NCI-H526 (cell line): ENCODE measurements at regions not wholly inside any gene's neighbourhood (a gene's known extent, or its start where the extent isn't known, plus 50 kb on each side); places are given as distances from the start of the nearest gene placed in this dataset.

Source experiments
- DNase-seq, 2 experiments: peaks; one replicate each; lab custom pipeline; 2025; lab: John Stamatoyannopoulos, UW

- no peak for DNase-seq
Observed at GRCh38 chr6:93829009-93829408, 409.6 kb upstream of the EPHA7 start.

GRCh38 chr6:93828553-93828952 is 409.2 kb upstream of the EPHA7 start:
- no peak for DNase-seq

GRCh38 chr6:93827728-93828127 is 408.4 kb upstream of the EPHA7 start:
- no peak for DNase-seq

- DNase-seq, result no peak
Observed at GRCh38 chr6:93825950-93826349, 406.6 kb upstream of the EPHA7 start.

- DNase-seq, result no peak
Observed at GRCh38 chr6:93823489-93823888, 404.1 kb upstream of the EPHA7 start.

GRCh38 chr6:93822434-93823265 is 403.3 kb upstream of the EPHA7 start:
- no peak for DNase-seq

- DNase-seq, result no peak
Observed at GRCh38 chr6:93821953-93822352, 402.6 kb upstream of the EPHA7 start.

- no peak for DNase-seq
Observed at GRCh38 chr6:93820465-93821082, 401.2 kb upstream of the EPHA7 start.

- DNase-seq, result no peak
Observed at GRCh38 chr6:93819189-93819588, 399.8 kb upstream of the EPHA7 start.

- no peak for DNase-seq
Observed at GRCh38 chr6:93817937-93818336, 398.6 kb upstream of the EPHA7 start.

GRCh38 chr6:93806409-93807270 is 387.3 kb upstream of the EPHA7 start:
- no peak for DNase-seq

- no peak for DNase-seq
Observed at GRCh38 chr6:93801101-93801847, 381.9 kb upstream of the EPHA7 start.

GRCh38 chr6:93799226-93799625 is 379.9 kb upstream of the EPHA7 start:
- DNase-seq, result no peak

GRCh38 chr6:93794166-93794565 is 374.8 kb upstream of the EPHA7 start:
- DNase-seq, result no peak

- no peak for DNase-seq
Observed at GRCh38 chr6:93792746-93793145, 373.4 kb upstream of the EPHA7 start.

- DNase-seq, result no peak
Observed at GRCh38 chr6:93790981-93791380, 371.6 kb upstream of the EPHA7 start.

- no peak for DNase-seq
Observed at GRCh38 chr6:93789532-93789931, 370.2 kb upstream of the EPHA7 start.

- no peak for DNase-seq
Observed at GRCh38 chr6:93787841-93788240, 368.5 kb upstream of the EPHA7 start.

GRCh38 chr6:93786474-93787330 is 367.3 kb upstream of the EPHA7 start:
- no peak for DNase-seq

GRCh38 chr6:93785694-93786030 is 366.3 kb upstream of the EPHA7 start:
- no peak for DNase-seq
